Activated CD8-positive, alpha-beta T cell treated with anti-CD3 and anti-CD28 coated beads for 36 hours (primary cell): ENCODE measurements at regions not wholly inside any gene's neighbourhood (a gene's known extent, or its start where the extent isn't known, plus 50 kb on each side); places are given as distances from the start of the nearest gene placed in this dataset.

Source experiments
- ATAC-seq: fragments of 200-7000 bp; cut with Tn5 transposase; one replicate; pipeline ENCODE4 v1.10.0; 2021; ENCODE audit warnings: mild to moderate bottlenecking, moderate library complexity
- CTCF ChIA-PET: fragments of 350-600 bp; sonication (Branson Sonifier 250); formaldehyde crosslinking; loops from one replicate; lab custom pipeline; 2021; ENCODE audit warnings: antibody characterized with exemption; lab: Charles Lee
- POLR2A ChIA-PET: fragments of 350-600 bp; sonication (Branson Sonifier 250); formaldehyde crosslinking; loops from one replicate; lab custom pipeline; 2021; ENCODE audit warnings: antibody characterized with exemption; lab: Charles Lee
- DNase-seq: peaks from one replicate; pipeline ENCODE4 v3.0.0-alpha.2; 2020
- H3K27ac Mint-ChIP-seq: one replicate; pipeline ENCODE4 v1.8.0; 2021; ENCODE audit warnings: mild to moderate bottlenecking, mixed read lengths
- H3K27me3 Mint-ChIP-seq: one replicate; pipeline ENCODE4 v1.8.0; 2021; ENCODE audit warnings: mixed read lengths
- H3K36me3 Mint-ChIP-seq: one replicate; pipeline ENCODE4 v1.8.0; 2021; ENCODE audit warnings: low read depth, mixed read lengths
- H3K4me1 Mint-ChIP-seq: one replicate; pipeline ENCODE4 v1.8.0; 2021; ENCODE audit warnings: low read depth, mixed read lengths
- H3K4me3 Mint-ChIP-seq: one replicate; pipeline ENCODE4 v1.8.0; 2021; ENCODE audit warnings: mild to moderate bottlenecking, moderate library complexity, mixed read lengths
- H3K9me3 Mint-ChIP-seq: one replicate; pipeline ENCODE4 v1.8.0; 2021; ENCODE audit warnings: mixed read lengths
- intact Hi-C: fragments of 100-400 bp; cut with micrococcal nuclease; formaldehyde crosslinking; loops from one replicate; pipeline ENCODE4 v1.10.0; 2022
- TF ChIP-seq, protein P1 (sequence below): fragments of 200-600 bp; IDR thresholded peaks from one replicate; pipeline ENCODE4 v1.8.0; 2022; ENCODE audit warnings: antibody characterized with exemption, mild to moderate bottlenecking

DNA sequence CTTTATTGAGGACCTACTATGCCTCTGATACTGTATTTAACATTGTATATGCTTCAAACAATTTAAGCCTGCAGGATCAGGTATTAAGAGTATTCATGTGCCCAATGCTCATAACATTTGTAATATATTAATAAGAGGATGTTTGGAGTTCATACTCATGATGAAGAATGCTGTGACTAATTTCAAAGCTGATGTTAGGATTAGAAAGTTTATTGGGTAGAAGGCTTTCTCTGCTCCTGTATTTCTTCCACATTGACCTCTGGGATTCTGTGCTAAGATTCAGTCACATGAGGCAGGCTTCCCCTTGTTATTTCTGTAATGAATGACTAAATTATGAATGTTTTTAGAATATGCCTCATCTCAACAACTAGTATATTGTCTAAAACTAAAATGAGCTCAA is 456.4 kb downstream of the NFIB start:
- no peak overlapping the region for H3K4me3 Mint-ChIP-seq
- no peak for ATAC-seq
- H3K36me3 Mint-ChIP-seq: no peaks in the 10 kb centered on the region
- intact Hi-C loops: no loop called here
- no peak overlapping the region for H3K27ac Mint-ChIP-seq
- no peaks in the 10 kb centered on the region for H3K27me3 Mint-ChIP-seq
- CTCF ChIA-PET: no interaction called here
- peaks cover 8% of the 10 kb centered on the region for H3K9me3 Mint-ChIP-seq
- no peaks in the 10 kb centered on the region for H3K4me1 Mint-ChIP-seq
- POLR2A ChIA-PET: no interaction called here
- TF ChIP-seq, protein P1, sequence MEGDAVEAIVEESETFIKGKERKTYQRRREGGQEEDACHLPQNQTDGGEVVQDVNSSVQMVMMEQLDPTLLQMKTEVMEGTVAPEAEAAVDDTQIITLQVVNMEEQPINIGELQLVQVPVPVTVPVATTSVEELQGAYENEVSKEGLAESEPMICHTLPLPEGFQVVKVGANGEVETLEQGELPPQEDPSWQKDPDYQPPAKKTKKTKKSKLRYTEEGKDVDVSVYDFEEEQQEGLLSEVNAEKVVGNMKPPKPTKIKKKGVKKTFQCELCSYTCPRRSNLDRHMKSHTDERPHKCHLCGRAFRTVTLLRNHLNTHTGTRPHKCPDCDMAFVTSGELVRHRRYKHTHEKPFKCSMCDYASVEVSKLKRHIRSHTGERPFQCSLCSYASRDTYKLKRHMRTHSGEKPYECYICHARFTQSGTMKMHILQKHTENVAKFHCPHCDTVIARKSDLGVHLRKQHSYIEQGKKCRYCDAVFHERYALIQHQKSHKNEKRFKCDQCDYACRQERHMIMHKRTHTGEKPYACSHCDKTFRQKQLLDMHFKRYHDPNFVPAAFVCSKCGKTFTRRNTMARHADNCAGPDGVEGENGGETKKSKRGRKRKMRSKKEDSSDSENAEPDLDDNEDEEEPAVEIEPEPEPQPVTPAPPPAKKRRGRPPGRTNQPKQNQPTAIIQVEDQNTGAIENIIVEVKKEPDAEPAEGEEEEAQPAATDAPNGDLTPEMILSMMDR: no peak
- no peak for DNase-seq

DNA sequence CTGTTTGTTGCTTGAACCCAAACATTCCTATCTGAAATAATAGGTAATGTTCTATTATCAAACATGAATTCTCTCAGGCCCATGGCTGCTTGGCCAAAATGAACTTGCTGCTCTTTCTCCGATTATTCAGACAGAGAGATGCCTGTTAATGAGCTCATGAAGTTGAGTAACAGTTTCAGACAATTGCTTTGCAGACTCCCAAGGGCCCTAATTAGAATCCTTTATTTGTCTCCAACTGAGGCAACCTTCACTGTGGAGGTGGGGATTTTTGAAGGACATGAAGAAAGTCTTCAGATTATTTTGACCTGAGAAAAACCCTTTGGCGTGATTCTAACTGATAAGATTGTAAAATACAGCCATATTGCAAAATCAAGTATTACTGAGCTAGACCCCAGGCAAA is 466.7 kb downstream of the NFIB start:
- DNase-seq (no peak), ATAC-seq (no peak)
- Mint-ChIP-seq H3K36me3 (no peaks in the 10 kb centered on the region), H3K4me1 (no peaks in the 10 kb centered on the region), H3K27me3 (no peaks in the 10 kb centered on the region), H3K4me3 (no peak overlapping the region), H3K9me3 (peaks cover 18% of the 10 kb centered on the region), H3K27ac (no peak overlapping the region)
- POLR2A ChIA-PET: no interaction called here
- CTCF ChIA-PET: no interaction called here
- TF ChIP-seq, protein P1: no peak
- intact Hi-C loops: no loop called here

DNA sequence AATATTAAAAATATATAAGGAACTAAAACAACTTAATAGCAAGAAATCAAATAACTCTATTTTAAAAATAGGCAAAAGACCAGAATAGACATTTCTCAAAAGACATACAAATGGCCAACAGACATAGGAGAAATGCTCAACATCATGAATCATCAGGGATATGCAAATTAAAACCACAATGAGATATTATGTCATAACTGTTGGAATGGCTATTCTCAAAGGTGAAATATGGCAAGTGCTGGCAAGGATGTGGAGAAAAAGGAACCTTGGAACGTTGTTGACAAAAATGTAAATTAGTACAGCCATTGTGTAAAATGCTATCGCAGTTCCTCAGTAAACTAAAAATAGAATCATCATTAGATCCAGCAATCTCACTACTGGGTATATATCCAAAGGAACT is 468.5 kb downstream of the NFIB start:
- Mint-ChIP-seq H3K4me1 (no peaks in the 10 kb centered on the region), H3K27ac (no peak overlapping the region), H3K9me3 (peaks cover 15% of the 10 kb centered on the region), H3K36me3 (no peaks in the 10 kb centered on the region), H3K27me3 (no peaks in the 10 kb centered on the region), H3K4me3 (no peak overlapping the region)
- intact Hi-C loops: no loop called here
- ATAC-seq (no peak), DNase-seq (no peak)
- ChIA-PET POLR2A (no interaction called here), CTCF (no interaction called here)
- TF ChIP-seq, protein P1: no peak

DNA sequence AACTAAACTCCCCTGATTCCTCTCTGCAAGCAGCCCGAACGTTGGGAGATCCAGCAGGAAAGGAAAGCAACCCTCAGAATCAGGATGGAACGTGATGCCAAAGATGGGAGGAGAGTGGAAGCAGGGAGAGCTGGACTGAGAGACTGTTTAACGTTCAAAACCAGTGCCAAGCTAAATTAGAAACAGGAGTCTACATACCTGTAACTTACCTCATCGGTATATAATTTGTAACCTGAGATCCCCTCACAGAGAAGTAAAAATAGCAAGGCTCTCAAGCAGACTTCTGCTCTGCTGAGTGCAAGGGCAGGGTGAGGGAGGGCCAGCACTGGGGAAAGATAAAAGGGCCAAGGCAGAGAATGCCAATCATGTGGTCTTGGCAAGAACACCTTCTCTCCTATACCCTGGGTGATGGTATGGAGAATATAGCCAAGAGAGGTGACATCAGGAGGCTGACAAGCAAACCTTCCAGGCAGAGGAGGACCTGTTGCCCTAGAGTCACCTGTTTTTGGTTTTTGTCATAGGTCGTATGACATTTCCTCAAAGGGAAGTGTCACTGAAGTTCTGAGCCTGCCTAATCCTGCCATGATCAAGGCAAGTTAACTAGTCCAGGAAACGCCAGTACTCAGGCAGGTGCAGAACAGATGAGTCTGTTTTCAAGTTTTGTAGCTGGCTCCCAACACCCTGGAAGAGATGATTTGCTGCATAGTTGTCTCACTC is 472.0 kb downstream of the NFIB start:
- POLR2A ChIA-PET: no interaction called here
- Mint-ChIP-seq H3K27me3 (no peaks in the 10 kb centered on the region), H3K9me3 (peaks cover 15% of the 10 kb centered on the region)

DNA sequence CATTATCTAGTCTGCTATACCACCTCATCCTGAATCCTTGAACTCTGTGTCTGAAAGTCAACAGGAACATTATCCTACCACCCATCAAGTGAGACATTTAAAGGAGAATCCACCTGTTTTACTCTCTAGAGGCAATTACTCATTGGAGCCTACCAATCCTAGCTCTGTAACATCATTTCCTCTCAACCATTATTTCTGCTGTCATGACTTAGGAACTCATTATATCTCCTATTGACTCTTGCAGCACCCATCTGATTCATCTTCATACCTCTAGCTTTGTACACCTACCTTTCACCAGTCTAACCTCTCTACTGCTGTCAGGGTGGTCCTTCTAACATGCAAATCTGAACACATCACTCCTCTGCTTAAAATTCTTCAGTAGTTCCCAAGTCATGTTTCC is 481.5 kb downstream of the NFIB start:
- Mint-ChIP-seq H3K9me3 (peaks cover 8% of the 10 kb centered on the region), H3K4me1 (no peaks in the 10 kb centered on the region), H3K27ac (no peak overlapping the region), H3K4me3 (no peak overlapping the region), H3K27me3 (no peaks in the 10 kb centered on the region), H3K36me3 (no peaks in the 10 kb centered on the region)
- intact Hi-C loops: no loop called here
- TF ChIP-seq, protein P1: no peak
- POLR2A ChIA-PET: no interaction called here
- no peak for ATAC-seq
- no peak for DNase-seq
- CTCF ChIA-PET: no interaction called here

More for the DNA sequence above, 472.0 kb downstream of the NFIB start:
- H3K4me1 Mint-ChIP-seq: no peaks in the 10 kb centered on the region
- H3K36me3 Mint-ChIP-seq: no peaks in the 10 kb centered on the region
- TF ChIP-seq, protein P1: no peak
- DNase-seq: no peak
- H3K4me3 Mint-ChIP-seq: no peak overlapping the region
- CTCF ChIA-PET: no interaction called here
- H3K27ac Mint-ChIP-seq: no peak overlapping the region
- intact Hi-C loops: no loop called here
- no peak for ATAC-seq
